ENCODE measurements at regions not wholly inside any gene's neighbourhood (a gene's known extent, or its start where the extent isn't known, plus 50 kb on each side); places are given as distances from the start of the nearest gene placed in this dataset.

DNA sequence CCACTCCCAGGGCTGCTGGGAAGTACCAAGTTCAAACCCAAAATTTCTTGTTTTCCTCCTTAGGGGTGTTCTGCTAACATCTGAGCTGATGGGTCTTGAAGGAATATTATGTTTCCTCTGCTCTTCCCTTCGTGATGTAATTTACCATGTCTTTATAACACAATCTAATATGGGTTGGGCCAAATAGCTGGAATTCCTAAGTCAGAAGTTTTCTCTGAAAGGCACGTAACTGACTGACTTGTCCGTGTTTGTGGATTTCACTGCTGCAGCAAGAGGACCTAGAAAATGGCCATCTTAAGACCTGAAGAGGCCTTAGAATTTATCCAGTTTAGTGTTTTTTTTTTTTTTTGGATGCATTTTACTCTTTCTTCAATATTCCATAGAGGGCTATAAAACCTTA lies 256.7 kb downstream of the DCDC2C start:
- in situ Hi-C loops (cut with HindIII; ENCODE audit: low pct_ligation_motif_present, low sequenced_read_pairs), result no loop called here
- Histone ChIP-seq H3K36me3 (replicated peaks) (no peaks in the 10 kb centered on the region), H3K27ac (no peak overlapping the region), H3K4me3 (ENCODE audit: low read depth, low read length) (no peak overlapping the region), H3K27me3 (replicated peaks) (no peaks in the 10 kb centered on the region)
- DNase-seq, result peak; percentile 14
- TF ChIP-seq, protein P1, sequence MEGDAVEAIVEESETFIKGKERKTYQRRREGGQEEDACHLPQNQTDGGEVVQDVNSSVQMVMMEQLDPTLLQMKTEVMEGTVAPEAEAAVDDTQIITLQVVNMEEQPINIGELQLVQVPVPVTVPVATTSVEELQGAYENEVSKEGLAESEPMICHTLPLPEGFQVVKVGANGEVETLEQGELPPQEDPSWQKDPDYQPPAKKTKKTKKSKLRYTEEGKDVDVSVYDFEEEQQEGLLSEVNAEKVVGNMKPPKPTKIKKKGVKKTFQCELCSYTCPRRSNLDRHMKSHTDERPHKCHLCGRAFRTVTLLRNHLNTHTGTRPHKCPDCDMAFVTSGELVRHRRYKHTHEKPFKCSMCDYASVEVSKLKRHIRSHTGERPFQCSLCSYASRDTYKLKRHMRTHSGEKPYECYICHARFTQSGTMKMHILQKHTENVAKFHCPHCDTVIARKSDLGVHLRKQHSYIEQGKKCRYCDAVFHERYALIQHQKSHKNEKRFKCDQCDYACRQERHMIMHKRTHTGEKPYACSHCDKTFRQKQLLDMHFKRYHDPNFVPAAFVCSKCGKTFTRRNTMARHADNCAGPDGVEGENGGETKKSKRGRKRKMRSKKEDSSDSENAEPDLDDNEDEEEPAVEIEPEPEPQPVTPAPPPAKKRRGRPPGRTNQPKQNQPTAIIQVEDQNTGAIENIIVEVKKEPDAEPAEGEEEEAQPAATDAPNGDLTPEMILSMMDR (IDR thresholded peaks at IDR 0.05; ENCODE audit: low read depth, low read length, missing control alignments), result no peak

DNA sequence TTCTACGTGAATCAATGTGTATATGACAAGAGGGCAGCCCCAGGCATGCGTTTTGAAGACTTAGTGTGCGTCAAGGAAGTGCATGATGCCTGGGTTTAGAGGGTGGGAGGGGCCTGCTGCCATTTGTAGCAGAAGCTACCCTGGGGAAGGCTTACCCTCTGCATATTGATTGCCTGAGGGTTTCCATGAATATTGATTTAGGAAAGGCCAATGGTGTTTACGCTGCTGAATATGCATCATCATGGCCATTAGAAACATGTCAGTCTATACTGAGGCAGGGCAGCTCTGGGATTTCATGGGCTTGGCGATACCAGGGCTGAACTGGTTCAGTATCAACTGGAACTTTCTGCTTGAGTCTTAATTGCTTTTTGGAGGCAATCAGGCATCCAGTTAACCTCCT lies 259.3 kb downstream of the DCDC2C start:
- TF ChIP-seq, protein P1 (IDR thresholded peaks at IDR 0.05; ENCODE audit: low read depth, low read length, missing control alignments), result no peak
- H3K27me3 ChIP-seq (replicated peaks), result no peaks in the 10 kb centered on the region
- no peak overlapping the region for H3K4me3 ChIP-seq (ENCODE audit: low read depth, low read length)
- H3K27ac ChIP-seq, result no peak overlapping the region
- DNase-seq, result no peak
- H3K36me3 ChIP-seq (replicated peaks), result no peaks in the 10 kb centered on the region
- in situ Hi-C loops (cut with HindIII; ENCODE audit: low pct_ligation_motif_present, low sequenced_read_pairs), result no loop called here

- DNase-seq, result no peak
- no peak overlapping the region for H3K27ac ChIP-seq
- no peaks in the 10 kb centered on the region for H3K27me3 ChIP-seq (replicated peaks)
- no peak overlapping the region for H3K4me3 ChIP-seq (ENCODE audit: low read depth, low read length)
- no peaks in the 10 kb centered on the region for H3K36me3 ChIP-seq (replicated peaks)
- in situ Hi-C loops (cut with HindIII; ENCODE audit: low pct_ligation_motif_present, low sequenced_read_pairs), result no loop called here
- TF ChIP-seq, protein P1 (IDR thresholded peaks at IDR 0.05; ENCODE audit: low read depth, low read length, missing control alignments), result no peak
These were observed 261.8 kb downstream of the DCDC2C start for GRCh38 chr2:3965211-3965610.

DNA sequence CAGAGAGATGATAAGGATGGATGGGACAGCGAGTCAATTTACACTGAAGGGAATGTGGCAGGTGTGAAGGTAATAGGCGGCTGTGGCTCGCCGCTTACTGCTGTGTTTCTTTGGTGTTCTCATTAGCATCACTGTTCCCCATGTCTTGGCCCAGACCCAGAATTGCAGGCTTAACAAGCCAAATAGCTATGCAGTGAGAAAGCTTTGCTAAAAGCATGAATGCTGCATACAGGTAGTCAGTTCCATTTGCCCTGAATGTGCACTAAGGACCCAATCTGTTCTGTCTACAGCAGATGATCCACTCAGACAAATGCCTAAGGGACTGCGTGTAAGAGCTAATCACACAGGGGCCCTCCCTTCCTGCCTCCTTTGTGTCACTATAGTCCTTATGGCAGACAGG lies 262.6 kb downstream of the DCDC2C start:
- in situ Hi-C loops (cut with HindIII; ENCODE audit: low pct_ligation_motif_present, low sequenced_read_pairs), result no loop called here
- H3K27me3 ChIP-seq (replicated peaks), result no peaks in the 10 kb centered on the region
- H3K27ac ChIP-seq, result no peak overlapping the region
- no peak for DNase-seq
- no peak overlapping the region for H3K4me3 ChIP-seq (ENCODE audit: low read depth, low read length)
- TF ChIP-seq, protein P1 (IDR thresholded peaks at IDR 0.05; ENCODE audit: low read depth, low read length, missing control alignments), result no peak
- no peaks in the 10 kb centered on the region for H3K36me3 ChIP-seq (replicated peaks)

DNA sequence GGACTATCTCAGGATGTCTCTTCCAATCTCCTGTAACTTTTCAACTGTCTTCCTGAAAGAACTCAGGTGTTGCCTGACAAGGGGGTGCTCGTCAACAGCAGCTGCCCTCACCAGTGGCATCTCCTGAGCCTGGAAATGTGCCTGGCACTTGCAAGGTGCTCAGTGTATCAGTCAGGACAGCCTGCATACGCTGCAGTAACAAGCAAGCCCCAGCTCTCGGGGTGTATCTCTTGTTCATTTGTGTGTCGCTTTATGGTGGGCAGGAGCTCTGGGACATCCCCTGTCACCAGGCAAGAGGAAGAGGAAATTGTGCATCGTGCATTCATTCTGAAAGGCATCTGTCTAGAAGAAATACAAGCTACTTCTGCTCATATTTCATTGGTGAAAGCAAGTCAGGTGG lies 263.1 kb downstream of the DCDC2C start:
- TF ChIP-seq, protein P1 (IDR thresholded peaks at IDR 0.05; ENCODE audit: low read depth, low read length, missing control alignments), result no peak
- Histone ChIP-seq H3K27me3 (replicated peaks) (no peaks in the 10 kb centered on the region), H3K36me3 (replicated peaks) (no peaks in the 10 kb centered on the region), H3K27ac (no peak overlapping the region), H3K4me3 (ENCODE audit: low read depth, low read length) (no peak overlapping the region)
- in situ Hi-C loops (cut with HindIII; ENCODE audit: low pct_ligation_motif_present, low sequenced_read_pairs), result no loop called here
- DNase-seq, result no peak

DNA sequence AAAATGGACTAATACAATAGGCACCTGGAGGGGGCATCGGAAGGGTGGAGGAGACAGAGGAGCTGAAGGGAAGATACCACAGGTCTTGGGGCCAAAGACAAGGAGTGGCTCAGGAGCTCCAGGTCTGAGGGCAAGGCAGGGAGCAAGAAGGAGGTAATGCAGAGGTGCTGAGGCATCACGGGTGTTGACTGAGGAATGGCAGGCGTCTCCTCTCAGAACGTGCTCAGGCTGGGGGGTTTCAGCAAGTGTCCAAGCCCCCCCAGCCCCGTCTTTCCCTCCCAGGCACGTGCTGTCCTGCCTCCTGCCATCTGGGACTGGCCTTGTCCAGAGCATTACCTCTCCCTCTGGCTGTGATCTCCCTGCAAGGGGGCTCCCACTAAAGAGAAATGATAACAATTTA lies 265.4 kb downstream of the DCDC2C start:
- no peak for DNase-seq
- H3K27me3 ChIP-seq (replicated peaks), result no peaks in the 10 kb centered on the region
- no peaks in the 10 kb centered on the region for H3K36me3 ChIP-seq (replicated peaks)
- TF ChIP-seq, protein P1 (IDR thresholded peaks at IDR 0.05; ENCODE audit: low read depth, low read length, missing control alignments), result no peak
- H3K4me3 ChIP-seq (ENCODE audit: low read depth, low read length), result no peak overlapping the region
- no peak overlapping the region for H3K27ac ChIP-seq
- in situ Hi-C loops (cut with HindIII; ENCODE audit: low pct_ligation_motif_present, low sequenced_read_pairs), result no loop called here
